ENCODE measurements at regions not wholly inside any gene's neighbourhood (a gene's known extent, or its start where the extent isn't known, plus 50 kb on each side); places are given as distances from the start of the nearest gene placed in this dataset.

DNA sequence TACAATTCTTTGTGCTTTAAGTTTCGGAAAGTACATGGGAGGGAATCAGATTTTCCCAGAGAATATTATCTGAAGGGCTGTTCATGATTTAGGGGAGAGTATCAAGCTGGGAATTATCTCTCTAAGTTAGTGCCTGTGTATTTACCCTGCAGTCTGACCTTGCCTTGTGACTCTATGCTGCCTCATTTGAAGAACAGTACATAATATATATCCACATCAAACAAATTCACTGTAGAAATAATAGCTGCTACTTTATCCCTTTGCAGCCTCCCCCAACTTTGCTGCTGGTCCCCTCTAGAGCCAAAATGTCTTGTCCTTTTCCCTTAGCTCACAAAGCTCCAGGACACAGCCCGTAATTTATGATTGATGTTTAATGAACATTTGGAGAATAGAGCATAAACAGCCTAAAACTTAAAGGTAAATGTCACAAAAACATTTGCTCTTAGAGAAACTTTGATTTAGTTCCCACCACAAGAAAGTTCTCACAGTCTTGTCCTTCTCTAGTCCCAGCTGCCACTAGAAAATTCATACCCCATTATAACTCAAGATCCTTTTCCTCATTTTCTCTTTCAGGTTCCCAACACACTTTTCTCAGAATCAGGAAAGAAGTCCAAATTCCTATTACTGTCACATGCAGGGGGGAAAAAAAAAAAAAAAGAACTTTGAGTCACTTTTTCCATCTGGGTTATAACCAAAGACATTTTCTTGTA is 1009.6 kb downstream of the FLRT2 start:
- DNase-seq, result no peak

GRCh38 chr14:86533834-86534233 is 1003.9 kb downstream of the FLRT2 start:
- no peak for DNase-seq

DNA sequence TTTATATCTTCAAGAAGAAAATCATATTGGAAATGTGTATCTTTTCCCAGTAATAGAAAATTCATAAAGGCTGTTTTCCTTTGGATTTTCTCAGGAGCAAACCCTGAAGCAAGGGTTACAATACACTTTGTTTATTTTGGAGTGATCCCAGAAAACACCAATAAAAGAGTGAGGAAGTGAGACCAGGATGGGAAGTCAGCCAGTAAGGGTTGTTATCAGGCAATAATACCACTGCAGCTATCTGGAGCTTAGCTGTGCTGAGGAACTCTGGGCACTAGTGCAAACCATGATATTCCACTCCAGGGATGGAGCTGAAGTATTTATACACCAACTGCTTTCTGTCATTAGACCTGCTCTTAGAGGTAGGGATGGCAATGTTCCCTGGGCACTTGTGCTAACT is 1002.3 kb downstream of the FLRT2 start:
- DNase-seq, result no peak

DNA sequence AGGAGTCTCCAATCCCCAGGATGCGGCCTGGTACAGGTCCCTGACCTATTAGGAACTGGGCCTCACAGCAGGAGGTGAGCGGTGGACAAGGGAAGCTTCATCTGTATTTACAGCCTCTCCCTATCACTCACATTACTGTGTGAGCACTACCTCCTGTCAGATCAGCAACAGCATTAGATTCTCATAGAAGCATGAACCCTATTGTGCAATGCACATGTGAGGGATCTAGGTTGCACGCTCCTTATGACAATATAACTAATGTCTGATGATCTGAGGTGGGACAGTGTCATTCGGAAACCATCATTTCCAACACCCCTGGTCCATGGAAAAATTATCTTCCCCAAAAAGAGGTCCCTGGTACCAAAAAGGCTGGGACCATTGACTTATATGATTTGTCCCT is 1000.5 kb downstream of the FLRT2 start:
- no peak for DNase-seq

- DNase-seq, result no peak
Measured at GRCh38 chr14:86527312-86527711, 997.4 kb downstream of the FLRT2 start.

DNA sequence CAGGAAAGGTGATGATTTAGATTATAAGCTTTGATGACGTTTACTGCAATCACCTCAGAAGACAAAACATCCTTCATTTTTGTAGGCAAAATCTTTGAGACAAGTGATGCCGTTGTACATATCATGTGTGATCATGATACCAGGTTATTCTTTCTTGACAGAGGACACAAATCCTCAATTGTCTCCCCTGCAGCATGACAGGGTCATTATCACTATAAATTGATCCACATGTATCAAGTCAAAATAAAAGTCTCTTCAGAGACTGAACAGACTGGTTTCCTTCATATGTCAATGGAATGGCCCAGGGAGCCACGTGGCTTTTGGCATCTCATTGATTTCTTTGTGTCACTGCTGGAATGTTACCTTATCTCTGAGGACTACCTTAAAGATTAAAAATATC is 995.7 kb downstream of the FLRT2 start:
- DNase-seq, result no peak

- DNase-seq, result no peak
Measured at GRCh38 chr14:86521843-86522242, 991.9 kb downstream of the FLRT2 start.

- no peak for DNase-seq
Measured at GRCh38 chr14:86521031-86521730, 991.2 kb downstream of the FLRT2 start.

DNA sequence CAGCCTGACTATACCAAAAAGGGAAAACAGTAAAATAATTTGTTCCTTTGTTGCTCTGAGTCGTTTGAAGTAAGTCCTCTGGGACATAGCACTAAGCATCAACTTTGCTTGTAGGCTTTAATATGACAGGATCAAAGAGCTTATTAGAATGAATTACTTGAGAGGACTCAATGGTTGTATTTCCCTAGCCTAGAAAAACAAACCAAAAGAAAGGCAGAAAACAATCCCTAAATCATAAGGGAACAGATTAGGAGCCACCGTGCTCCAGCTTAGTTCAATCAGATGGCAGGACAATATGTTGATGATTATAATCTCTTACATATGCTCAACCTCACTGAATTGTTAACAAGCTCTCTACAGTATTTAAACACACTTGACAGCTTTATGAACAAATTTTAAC is 988.4 kb downstream of the FLRT2 start:
- DNase-seq, result no peak

DNA sequence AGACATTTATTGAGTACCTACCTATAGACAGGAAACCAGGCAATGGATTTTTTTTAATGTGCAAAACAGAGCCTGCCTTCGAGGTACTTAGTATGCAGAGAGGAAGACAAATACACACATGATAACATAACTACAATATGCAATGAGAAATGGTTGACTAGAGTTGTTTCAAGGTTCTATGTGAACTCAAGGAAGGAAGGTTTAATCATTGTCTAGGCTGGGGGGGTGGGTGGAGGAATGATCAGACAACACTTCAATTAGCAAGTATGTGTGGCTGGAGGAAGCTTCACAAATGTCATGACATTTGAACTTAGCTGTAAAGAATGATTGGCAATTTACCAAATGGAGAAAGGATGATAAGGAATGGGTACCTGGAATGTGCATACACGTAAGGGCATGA is 985.3 kb downstream of the FLRT2 start:
- no peak for DNase-seq

- no peak for DNase-seq
Measured at GRCh38 chr14:86513564-86513963, 983.6 kb downstream of the FLRT2 start.

DNA sequence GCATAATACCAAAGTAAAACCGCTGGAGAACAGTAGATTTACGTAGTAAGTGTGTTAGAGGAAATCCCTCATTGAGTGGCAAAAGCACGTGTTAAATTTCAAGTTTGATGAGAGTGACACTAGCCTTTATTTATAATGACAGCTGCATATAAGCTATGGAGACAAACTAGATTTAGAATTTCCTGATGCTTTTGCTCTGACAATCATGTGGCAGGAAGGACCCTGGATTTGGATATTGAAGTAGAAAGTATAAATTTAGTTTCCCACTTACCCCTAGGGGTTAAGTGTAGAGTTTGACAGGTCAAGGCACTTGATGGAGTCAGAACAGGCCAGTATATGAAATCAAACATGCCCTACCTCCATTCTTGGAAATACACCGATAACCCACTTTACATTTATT is 983.1 kb downstream of the FLRT2 start:
- DNase-seq, result no peak

- no peak for DNase-seq
Measured at GRCh38 chr14:86510491-86510890, 980.5 kb downstream of the FLRT2 start.

GRCh38 chr14:86505808-86506207 is 975.9 kb downstream of the FLRT2 start:
- no peak for DNase-seq

DNA sequence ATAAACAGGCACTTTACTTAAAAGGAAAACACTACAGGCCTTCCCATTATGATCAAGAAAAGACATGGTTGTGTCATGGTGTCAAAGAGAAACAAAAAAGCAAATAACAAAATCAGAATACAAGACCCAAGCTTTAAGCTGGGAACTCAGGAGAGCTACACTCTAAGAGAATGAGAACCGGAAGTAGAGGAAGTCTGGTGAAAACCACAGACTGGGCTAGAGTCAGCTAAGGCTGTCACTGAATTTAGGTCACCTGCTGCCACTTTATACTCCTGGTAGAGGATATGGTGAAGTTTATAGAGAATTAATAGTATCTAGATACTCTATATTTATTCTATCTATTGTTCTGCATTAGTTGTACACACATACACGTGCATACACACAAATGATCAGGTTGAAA is 971.7 kb downstream of the FLRT2 start:
- DNase-seq, result no peak

GRCh38 chr14:86491743-86492142 is 961.8 kb downstream of the FLRT2 start:
- DNase-seq, result no peak

DNA sequence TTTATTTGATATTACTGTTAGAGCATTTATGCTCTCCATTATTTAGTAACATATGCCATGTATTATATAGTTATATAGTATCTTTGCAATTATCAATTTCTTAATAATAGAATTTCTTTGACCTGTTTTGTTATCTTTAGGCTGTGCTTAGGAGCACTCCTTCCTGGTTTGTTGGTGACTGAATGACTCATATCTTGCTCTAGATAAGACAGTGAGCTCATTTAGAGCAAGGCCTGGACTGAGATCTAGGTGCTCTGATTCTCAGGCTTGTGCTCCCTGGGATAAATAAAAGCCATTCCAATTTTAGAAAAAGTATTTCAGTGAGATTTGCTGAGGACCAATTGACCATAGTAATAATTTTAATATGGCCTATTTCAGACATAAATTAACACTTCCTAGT is 951.2 kb downstream of the FLRT2 start:
- no peak for DNase-seq

DNA sequence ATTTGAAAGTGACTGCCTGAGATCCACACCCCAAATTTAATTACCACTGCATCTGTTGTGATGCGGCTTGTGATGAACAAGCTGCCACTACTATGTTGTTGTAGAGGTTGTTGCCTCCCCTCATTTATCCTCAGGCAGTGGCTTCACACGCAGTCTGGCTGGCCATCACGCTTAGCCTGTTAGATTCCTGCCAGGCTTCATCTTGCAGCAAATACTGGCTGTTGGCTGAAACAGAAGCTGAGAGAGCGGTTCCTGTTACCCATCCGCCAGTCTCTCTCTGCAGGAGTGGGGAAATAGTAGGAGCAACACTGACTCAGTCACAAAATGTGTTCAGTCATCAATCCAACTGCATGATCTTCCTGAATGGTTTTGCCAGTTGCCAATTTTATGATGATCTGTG is 934.4 kb downstream of the FLRT2 start:
- no peak for DNase-seq

DNA sequence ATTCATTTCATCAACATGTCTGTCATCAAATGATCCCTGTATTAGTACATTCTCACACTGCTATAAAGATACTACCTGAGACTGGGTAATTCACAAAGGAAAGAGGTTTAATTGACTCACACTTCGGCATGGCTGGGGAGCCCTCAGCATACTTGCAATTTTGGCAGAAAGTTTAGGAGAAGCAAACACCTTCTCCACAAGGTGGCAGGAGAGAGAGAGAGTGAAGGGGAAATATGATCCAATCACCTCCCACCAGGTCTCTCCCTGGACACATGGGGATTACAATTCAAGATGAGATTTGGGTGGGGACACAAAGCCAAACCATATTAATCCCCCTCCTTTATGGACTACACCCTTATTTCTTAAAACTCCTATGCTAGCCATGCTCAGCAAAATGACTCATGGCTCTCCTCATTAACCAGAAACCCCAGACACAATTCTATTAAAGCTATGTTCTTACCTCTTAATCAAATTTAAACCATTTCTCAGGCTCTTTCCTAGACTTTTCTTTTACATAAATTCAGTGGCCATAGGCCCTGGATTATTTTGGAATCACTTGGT is 932.3 kb downstream of the FLRT2 start:
- DNase-seq, result no peak

- DNase-seq, result no peak
Measured at GRCh38 chr14:86457481-86458135, 927.7 kb downstream of the FLRT2 start.

DNA sequence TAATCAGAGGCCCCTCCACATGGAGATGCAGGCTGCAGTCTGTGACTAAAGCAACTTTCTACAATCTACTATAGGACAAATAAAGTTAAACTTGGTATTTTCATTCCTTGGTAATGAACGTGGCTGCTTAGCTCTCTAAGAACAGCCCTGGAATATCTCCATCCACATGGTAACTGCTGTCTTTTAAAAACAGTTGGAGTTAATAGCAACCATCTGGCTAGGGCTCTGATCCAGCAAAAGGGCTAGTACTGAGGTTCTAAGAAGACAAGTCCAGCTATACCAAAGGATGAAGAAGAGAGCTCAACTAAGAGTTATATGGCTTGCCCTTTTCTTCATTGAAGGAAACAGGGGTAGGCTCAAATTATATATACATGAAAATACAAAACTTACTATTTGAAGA is 920.1 kb downstream of the FLRT2 start:
- DNase-seq, result no peak

DNA sequence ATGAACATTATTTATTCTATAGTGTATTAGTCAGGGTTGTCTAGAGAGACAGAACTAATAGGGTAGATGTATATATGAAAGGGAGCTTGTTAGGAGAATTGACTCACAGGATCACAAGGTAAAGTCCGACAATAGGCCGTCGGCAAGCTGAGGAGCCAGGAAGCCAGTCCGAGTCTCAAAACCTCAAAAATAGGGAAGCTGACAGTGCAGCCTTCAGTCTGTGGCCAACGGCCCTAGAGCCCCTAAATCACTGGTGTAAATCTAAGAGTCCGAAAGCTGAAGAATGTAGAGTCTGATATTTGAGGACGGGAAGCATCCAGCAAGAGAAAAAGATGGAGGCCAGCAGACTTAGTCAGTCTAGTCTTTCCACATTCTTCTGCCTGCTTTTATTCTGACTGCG is 912.2 kb downstream of the FLRT2 start:
- no peak for DNase-seq

- DNase-seq, result no peak
Measured at GRCh38 chr14:86430853-86431252, 900.9 kb downstream of the FLRT2 start.

DNA sequence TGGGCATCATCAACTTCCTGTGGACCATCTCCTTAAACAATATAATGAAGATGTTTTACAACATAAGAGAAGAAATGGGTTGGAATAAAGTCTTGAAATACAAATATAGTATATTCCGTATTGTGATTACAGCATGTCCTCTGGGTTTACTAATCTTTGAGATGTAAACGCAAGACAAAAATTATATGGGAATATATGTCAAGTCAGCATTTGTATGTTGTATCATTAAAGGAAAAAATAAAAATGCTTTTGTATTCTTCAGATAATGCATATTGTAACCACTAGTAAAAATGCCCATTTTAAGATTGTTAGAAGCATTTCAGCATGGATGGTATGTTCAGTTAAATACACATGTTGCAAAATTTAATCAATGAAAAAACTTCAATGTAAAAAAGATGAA is 893.3 kb downstream of the FLRT2 start:
- no peak for DNase-seq

Measured in 8988T (cell line).